IMR-90 (cell line): ENCODE measurements at regions not wholly inside any gene's neighbourhood (a gene's known extent, or its start where the extent isn't known, plus 50 kb on each side); places are given as distances from the start of the nearest gene placed in this dataset.

Source experiments
- ATAC-seq: fragments of 200-7000 bp; cut with Tn5 transposase; 2 replicates; pipeline ENCODE4 v1.9.1; 2020; ENCODE audit warnings: low read depth, mild to moderate bottlenecking, moderate library complexity
- BruUV-seq: library from RNA; stranded (reverse); fragments of 400-500 nt; replicated peaks from 2 replicates; lab custom pipeline; 2021; lab: Mats Ljungman, UMichigan
- CTCF ChIA-PET: fragments of 300-600 bp; formaldehyde crosslinking; extraction: SDS; loops from one replicate; lab custom pipeline; 2021; ENCODE audit warnings: antibody characterized with exemption; lab: Yijun Ruan, JAX
- POLR2A ChIA-PET: fragments of 300-600 bp; sonication (Branson Sonifier 250); formaldehyde crosslinking; loops from one replicate; lab custom pipeline; 2022; ENCODE audit warnings: antibody characterized with exemption; ENCODE audit not compliant: unreplicated experiment; lab: Charles Lee
- DNase-seq: peaks from one replicate; pipeline ENCODE4 v3.0.0; 2013
- H2AFZ ChIP-seq: replicated peaks from 2 replicates; pipeline ENCODE3; 2013; ENCODE audit warnings: low read length, mild to moderate bottlenecking; ENCODE audit not compliant: poor library complexity
- H2AK5ac ChIP-seq: 2 replicates; pipeline ENCODE4 v1.6.1; 2013; ENCODE audit warnings: low read depth, low read length, inconsistent platforms
- H2AK9ac ChIP-seq: replicated peaks from 2 replicates; pipeline ENCODE3; 2013; ENCODE audit warnings: mild to moderate bottlenecking, low read depth, low read length, moderate library complexity; ENCODE audit not compliant: poor library complexity
- H2BK120ac ChIP-seq: 2 replicates; pipeline ENCODE4 v1.6.1; 2013; ENCODE audit warnings: low read depth, low read length, inconsistent platforms
- H2BK15ac ChIP-seq: 3 replicates; pipeline ENCODE4 v1.6.1; 2013; ENCODE audit warnings: low read depth, low read length, inconsistent platforms
- H2BK20ac ChIP-seq: 2 replicates; pipeline ENCODE4 v1.6.1; 2013; ENCODE audit warnings: low read depth, mild to moderate bottlenecking, inconsistent platforms, low read length, moderate library complexity
- H2BK5ac ChIP-seq: 2 replicates; pipeline ENCODE4 v1.6.1; 2013; ENCODE audit warnings: mild to moderate bottlenecking, low read depth, low read length, inconsistent platforms; ENCODE audit not compliant: poor library complexity, severe bottlenecking
- H3K14ac ChIP-seq: replicated peaks from 2 replicates; pipeline ENCODE4 v1.6.1; 2013; ENCODE audit warnings: low read depth, low read length, inconsistent platforms
- H3K18ac ChIP-seq: 2 replicates; pipeline ENCODE4 v1.6.1; 2013; ENCODE audit warnings: low read depth, low read length, control low read depth
- H3K23ac ChIP-seq: 2 replicates; pipeline ENCODE4 v1.6.1; 2013; ENCODE audit warnings: low read depth, low read length, inconsistent platforms
- H3K27ac ChIP-seq: 2 replicates; pipeline ENCODE4 v1.5.1; 2013; ENCODE audit warnings: mild to moderate bottlenecking, control low read depth, low read length; ENCODE audit not compliant: insufficient read depth
- H3K27me3 ChIP-seq: 2 replicates; pipeline ENCODE4 v1.6.1; 2013; ENCODE audit warnings: low read length; ENCODE audit not compliant: control insufficient read depth, insufficient read depth
- H3K36me3 ChIP-seq: 2 replicates; pipeline ENCODE4 v1.6.1; 2013; ENCODE audit warnings: low read length, mixed read lengths; ENCODE audit not compliant: control insufficient read depth, insufficient read depth
- H3K4ac ChIP-seq: 2 replicates; pipeline ENCODE4 v1.6.1; 2013; ENCODE audit warnings: low read depth, low read length, inconsistent platforms
- H3K4me1 ChIP-seq: 2 replicates; pipeline ENCODE4 v1.6.1; 2013; ENCODE audit warnings: low read length, mixed read lengths; ENCODE audit not compliant: control insufficient read depth, insufficient read depth
- H3K4me2 ChIP-seq: 2 replicates; pipeline ENCODE4 v1.6.1; 2013; ENCODE audit warnings: low read depth, mild to moderate bottlenecking, control low read depth, low read length, moderate library complexity
- H3K4me3 ChIP-seq: 2 replicates; pipeline ENCODE4 v1.5.1; 2013; ENCODE audit warnings: low read depth, mild to moderate bottlenecking, control low read depth, low read length, moderate library complexity; ENCODE audit not compliant: insufficient read depth
- H3K56ac ChIP-seq: 2 replicates; pipeline ENCODE4 v1.6.1; 2013; ENCODE audit warnings: low read length, inconsistent platforms; ENCODE audit not compliant: insufficient read depth; ENCODE audit errors: extremely low read depth
- H3K79me1 ChIP-seq, 2 experiments: 2 replicates each; pipeline ENCODE4 v1.6.1; 2013; ENCODE audit warnings: low read length in 2 of 2, inconsistent platforms in 1 of 2, low read depth in 1 of 2
- H3K9ac ChIP-seq: 2 replicates; pipeline ENCODE4 v1.6.1; 2013; ENCODE audit warnings: low read depth, low read length, control low read depth
- H3K9me1 ChIP-seq: 2 replicates; pipeline ENCODE4 v1.6.1; 2013; ENCODE audit warnings: low read length, inconsistent platforms; ENCODE audit not compliant: insufficient read depth
- H3K9me3 ChIP-seq: 2 replicates; pipeline ENCODE4 v1.6.1; 2013; ENCODE audit warnings: low read length; ENCODE audit not compliant: control insufficient read depth, insufficient read depth
- H4K20me1 ChIP-seq: 2 replicates; pipeline ENCODE4 v1.6.1; 2013; ENCODE audit warnings: low read length, inconsistent platforms; ENCODE audit not compliant: insufficient read depth
- H4K5ac ChIP-seq: 2 replicates; pipeline ENCODE4 v1.6.1; 2013; ENCODE audit warnings: mild to moderate bottlenecking, low read depth, low read length, control low read depth
- H4K8ac ChIP-seq, 2 experiments: 2 replicates each; pipeline ENCODE4 v1.6.1; 2013; ENCODE audit warnings: low read depth in 2 of 2, low read length in 2 of 2, control low read depth in 1 of 2, inconsistent platforms in 1 of 2
- H4K91ac ChIP-seq: 2 replicates; pipeline ENCODE4 v1.6.1; 2013; ENCODE audit warnings: low read depth, low read length, inconsistent platforms; ENCODE audit not compliant: insufficient read depth
- CTCF ChIP-seq: conservative IDR thresholded peaks from 2 replicates; pipeline ENCODE4 v1.5.1; 2012; ENCODE audit warnings: mild to moderate bottlenecking, low read depth, low read length, improper control_type of control experiment
- MAZ ChIP-seq: IDR thresholded peaks from 2 replicates; pipeline ENCODE4 v1.6.1; 2012; ENCODE audit warnings: low read depth, mild to moderate bottlenecking, low read length, improper control_type of control experiment, moderate library complexity, borderline replicate concordance
- NFE2L2 ChIP-seq: fragments of 150-350 bp; IDR thresholded peaks from 2 replicates; pipeline ENCODE4 v1.6.1; 2016; ENCODE audit warnings: low read depth, mild to moderate bottlenecking, low read length
- SMC3 ChIP-seq: fragments of 150-350 bp; IDR thresholded peaks from 2 replicates; pipeline ENCODE4 v1.6.1; 2016; ENCODE audit warnings: low read depth, mild to moderate bottlenecking, antibody characterized with exemption, low read length, moderate library complexity
- WGBS, 2 experiments: methylation state at CpG; one replicate each; pipeline versions ENCODE4 v1.1.5 to v1.1.7; 2013; ENCODE audit warnings: missing lambda C conversion rate in 2 of 2; ENCODE audit not compliant: insufficient read length in 1 of 2; ENCODE audit errors: extremely low coverage in 2 of 2; 5-methylcytosine and 5-hydroxymethylcytosine counted together
- dilution Hi-C: fragments of 300-500 bp; cut with HindIII; formaldehyde crosslinking; loops from one replicate; pipeline ENCODE4 v1.14.3; 2018; ENCODE audit warnings: low sequenced_read_pairs; ENCODE audit not compliant: unreplicated experiment
- in situ Hi-C: fragments of 300-500 bp; cut with MboI; formaldehyde crosslinking; loops from 3 replicates; pipeline ENCODE4 v1.14.3; 2019; ENCODE audit warnings: low sequenced_read_pairs, inconsistent platforms, mixed read lengths
- intact Hi-C: fragments of 100-400 bp; cut with micrococcal nuclease; formaldehyde crosslinking; loops from 2 replicates; pipeline ENCODE4 v1.10.0; 2022
- TF ChIP-seq, protein P1 (sequence below): fragments of 150-350 bp; IDR thresholded peaks from 2 replicates; pipeline ENCODE4 v1.6.1; 2017; ENCODE audit warnings: mild to moderate bottlenecking, antibody characterized with exemption, low read length, low read depth

GRCh38 chr6:2434116-2434515 lies 188.7 kb upstream of the GMDS start:
- Histone ChIP-seq H3K9me1 (peaks cover 22% of the 10 kb centered on the region), H3K56ac (no peak overlapping the region), H3K27ac (no peak overlapping the region), H2BK120ac (0 out of 2 replicates have a peak overlapping the region, but pooled peaks have one; percentile 18), H3K36me3 (no peaks in the 10 kb centered on the region), H2AK9ac (no peak overlapping the region), H3K4me2 (no peak overlapping the region), H3K23ac (no peak overlapping the region), H2BK20ac (0 out of 2 replicates have a peak overlapping the region, but pooled peaks have one; percentile 15), H4K20me1 (no peaks in the 10 kb centered on the region), H3K14ac (no peak overlapping the region), H2AFZ (peak overlapping the region; percentile 4), H2BK5ac (peak overlapping the region; percentile 2), H3K27me3 (no peaks in the 10 kb centered on the region), H3K4me1 (peaks cover 20% of the 10 kb centered on the region), H4K5ac (no peak overlapping the region; the same call in 1 of the 2 replicates), H3K4me3 (no peak overlapping the region), H4K8ac (no peak overlapping the region; a peak in 1 of 4 replicates), H3K4ac (peak overlapping the region; percentile 84; the same call in 1 of the 2 replicates), H2AK5ac (peak overlapping the region; percentile 65; the same call in 1 of the 2 replicates), H3K9ac (no peak overlapping the region), H3K18ac (no peak overlapping the region), H4K91ac (no peak overlapping the region), H2BK15ac (peak overlapping the region; percentile 15; the same call in 2 of the 3 replicates), H3K79me1 (no peaks in the 10 kb centered on the region), H3K9me3 (no peaks in the 10 kb centered on the region)
- BruUV-seq = no TSS peak
- TF ChIP-seq, protein P1, sequence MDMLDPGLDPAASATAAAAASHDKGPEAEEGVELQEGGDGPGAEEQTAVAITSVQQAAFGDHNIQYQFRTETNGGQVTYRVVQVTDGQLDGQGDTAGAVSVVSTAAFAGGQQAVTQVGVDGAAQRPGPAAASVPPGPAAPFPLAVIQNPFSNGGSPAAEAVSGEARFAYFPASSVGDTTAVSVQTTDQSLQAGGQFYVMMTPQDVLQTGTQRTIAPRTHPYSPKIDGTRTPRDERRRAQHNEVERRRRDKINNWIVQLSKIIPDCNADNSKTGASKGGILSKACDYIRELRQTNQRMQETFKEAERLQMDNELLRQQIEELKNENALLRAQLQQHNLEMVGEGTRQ = no peak
- TF ChIP-seq CTCF (no peak), SMC3 (no peak), NFE2L2 (no peak), MAZ (no peak)
- no peak for DNase-seq
- ATAC-seq = no peak
- intact Hi-C loops = no loop called here
- WGBS, 2 experiments = no CpG with 5 or more reads among the region's 6 CpGs
- ChIA-PET CTCF (no interaction called here), POLR2A (no interaction called here)
- in situ Hi-C loops = no loop called here
- dilution Hi-C loops = no loop called here
